Spinal cord (tissue), 9 donors: ENCODE measurements at regions not wholly inside any gene's neighbourhood (a gene's known extent, or its start where the extent isn't known, plus 50 kb on each side); places are given as distances from the start of the nearest gene placed in this dataset.

ENCODE experiments used
- DNase-seq, 6 donors: peaks; one replicate each; pipeline versions ENCODE4 v3.0.0 to v3.0.0-alpha.2; 2013 to 2015; ENCODE audit warnings: low spot score in 6 of 6, low read depth in 4 of 6
- H3K27ac ChIP-seq: one replicate; pipeline ENCODE4 v1.5.1; 2013; ENCODE audit warnings: low read depth, low read length, control low read depth
- H3K27me3 ChIP-seq: one replicate; pipeline ENCODE4 v1.6.1; 2013; ENCODE audit warnings: low read length; ENCODE audit not compliant: control insufficient read depth, insufficient read depth
- H3K36me3 ChIP-seq: one replicate; pipeline ENCODE4 v1.6.1; 2013; ENCODE audit warnings: low read length; ENCODE audit not compliant: control insufficient read depth, insufficient read depth
- H3K4me1 ChIP-seq: one replicate; pipeline ENCODE4 v1.6.1; 2013; ENCODE audit warnings: low read length; ENCODE audit not compliant: control insufficient read depth, insufficient read depth
- H3K4me3 ChIP-seq: one replicate; pipeline ENCODE4 v1.5.1; 2013; ENCODE audit warnings: low read depth, low read length, control low read depth
- H3K9me3 ChIP-seq: one replicate; pipeline ENCODE4 v1.6.1; 2013; ENCODE audit warnings: low read length; ENCODE audit not compliant: control insufficient read depth, insufficient read depth
- WGBS: methylation state at CpG from one replicate; pipeline ENCODE4 v1.1.5; 2013; ENCODE audit warnings: missing lambda C conversion rate; ENCODE audit not compliant: insufficient coverage; 5-methylcytosine and 5-hydroxymethylcytosine counted together
- donor health status: healthy.

GRCh38 chr5:12840972-12841371 lies 936.7 kb upstream of the CTNND2 start:
- no CpG with 5 or more reads among the region's 4 CpGs for WGBS
- peak in 1 of 6 donors; percentile 10 for DNase-seq
- no peak overlapping the region for H3K27ac ChIP-seq

GRCh38 chr5:12837592-12837991 lies 933.3 kb upstream of the CTNND2 start:
- H3K4me3 ChIP-seq = no peak overlapping the region
- no peak for DNase-seq
- H3K36me3 ChIP-seq = no peaks in the 10 kb centered on the region
- no peaks in the 10 kb centered on the region for H3K4me1 ChIP-seq
- 85% methylated on average over 4 of the region's 5 CpGs for WGBS
- H3K27ac ChIP-seq = no peak overlapping the region
- no peaks in the 10 kb centered on the region for H3K27me3 ChIP-seq
- no peaks in the 10 kb centered on the region for H3K9me3 ChIP-seq

More at GRCh38 chr5:12840972-12841371, 936.7 kb upstream of the CTNND2 start:
- no peak overlapping the region for H3K4me3 ChIP-seq
- no peaks in the 10 kb centered on the region for H3K36me3 ChIP-seq
- no peaks in the 10 kb centered on the region for H3K27me3 ChIP-seq
- H3K4me1 ChIP-seq = no peaks in the 10 kb centered on the region
- H3K9me3 ChIP-seq = no peaks in the 10 kb centered on the region

- Histone ChIP-seq H3K27me3 (no peaks in the 10 kb centered on the region), H3K4me3 (no peak overlapping the region), H3K36me3 (no peaks in the 10 kb centered on the region), H3K27ac (no peak overlapping the region), H3K9me3 (peaks cover 7% of the 10 kb centered on the region), H3K4me1 (no peaks in the 10 kb centered on the region)
- DNase-seq = peak in 1 of 6 donors; percentile 0
- no CpG with 5 or more reads among the region's 2 CpGs for WGBS
Measured at GRCh38 chr5:12825163-12825562, 920.9 kb upstream of the CTNND2 start.

GRCh38 chr5:12805165-12805698 lies 901.0 kb upstream of the CTNND2 start:
- Histone ChIP-seq H3K27me3 (no peaks in the 10 kb centered on the region), H3K4me3 (no peak overlapping the region), H3K9me3 (no peaks in the 10 kb centered on the region), H3K27ac (no peak overlapping the region), H3K36me3 (no peaks in the 10 kb centered on the region), H3K4me1 (no peaks in the 10 kb centered on the region)
- DNase-seq = no peak
- WGBS = 86% methylated on average over 17 of the region's 19 CpGs

GRCh38 chr5:12799165-12799564 lies 894.9 kb upstream of the CTNND2 start:
- H3K27ac ChIP-seq = no peak overlapping the region
- no peaks in the 10 kb centered on the region for H3K27me3 ChIP-seq
- H3K36me3 ChIP-seq = no peaks in the 10 kb centered on the region
- DNase-seq = peak in 1 of 6 donors; percentile 0
- H3K4me1 ChIP-seq = no peaks in the 10 kb centered on the region
- no CpG with 5 or more reads among the region's 5 CpGs for WGBS
- no peaks in the 10 kb centered on the region for H3K9me3 ChIP-seq
- no peak overlapping the region for H3K4me3 ChIP-seq

GRCh38 chr5:12795333-12795663 lies 891.1 kb upstream of the CTNND2 start:
- H3K9me3 ChIP-seq = no peaks in the 10 kb centered on the region
- DNase-seq = no peak
- H3K4me1 ChIP-seq = no peaks in the 10 kb centered on the region
- 93% methylated on average over 19 of the region's 19 CpGs for WGBS
- no peaks in the 10 kb centered on the region for H3K27me3 ChIP-seq
- no peak overlapping the region for H3K4me3 ChIP-seq
- H3K27ac ChIP-seq = no peak overlapping the region
- H3K36me3 ChIP-seq = no peaks in the 10 kb centered on the region

GRCh38 chr5:12794476-12795332 lies 890.5 kb upstream of the CTNND2 start:
- no peaks in the 10 kb centered on the region for H3K9me3 ChIP-seq
- 96% methylated on average over 53 of the region's 53 CpGs for WGBS

GRCh38 chr5:12793373-12793772 lies 889.1 kb upstream of the CTNND2 start:
- H3K36me3 ChIP-seq = no peaks in the 10 kb centered on the region
- H3K9me3 ChIP-seq = no peaks in the 10 kb centered on the region
- no CpG with 5 or more reads among the region's 1 CpG for WGBS
- no peak overlapping the region for H3K27ac ChIP-seq
- DNase-seq = no peak
- no peak overlapping the region for H3K4me3 ChIP-seq
- no peaks in the 10 kb centered on the region for H3K27me3 ChIP-seq
- no peaks in the 10 kb centered on the region for H3K4me1 ChIP-seq

More at GRCh38 chr5:12794476-12795332, 890.5 kb upstream of the CTNND2 start:
- H3K27me3 ChIP-seq = no peaks in the 10 kb centered on the region
- no peak overlapping the region for H3K27ac ChIP-seq
- no peak for DNase-seq
- H3K4me3 ChIP-seq = no peak overlapping the region
- H3K4me1 ChIP-seq = no peaks in the 10 kb centered on the region
- no peaks in the 10 kb centered on the region for H3K36me3 ChIP-seq

GRCh38 chr5:12780536-12780935 lies 876.3 kb upstream of the CTNND2 start:
- H3K27ac ChIP-seq = no peak overlapping the region
- no peaks in the 10 kb centered on the region for H3K4me1 ChIP-seq
- H3K9me3 ChIP-seq = no peaks in the 10 kb centered on the region
- H3K36me3 ChIP-seq = no peaks in the 10 kb centered on the region
- no peak overlapping the region for H3K4me3 ChIP-seq
- DNase-seq = no peak
- H3K27me3 ChIP-seq = no peaks in the 10 kb centered on the region
- no CpG with 5 or more reads among the region's 5 CpGs for whole genome bisulfite sequencing

- 97% methylated on average over 3 of the region's 3 CpGs for WGBS
- DNase-seq = no peak
- H3K27ac ChIP-seq = no peak overlapping the region
- H3K9me3 ChIP-seq = peaks cover 1% of the 10 kb centered on the region
- no peak overlapping the region for H3K4me3 ChIP-seq
- no peaks in the 10 kb centered on the region for H3K36me3 ChIP-seq
- H3K4me1 ChIP-seq = no peaks in the 10 kb centered on the region
- H3K27me3 ChIP-seq = no peaks in the 10 kb centered on the region
Measured at GRCh38 chr5:12777342-12777741, 873.1 kb upstream of the CTNND2 start.
